ENCODE measurements at regions not wholly inside any gene's neighbourhood (a gene's known extent, or its start where the extent isn't known, plus 50 kb on each side); places are given as distances from the start of the nearest gene placed in this dataset.

DNA sequence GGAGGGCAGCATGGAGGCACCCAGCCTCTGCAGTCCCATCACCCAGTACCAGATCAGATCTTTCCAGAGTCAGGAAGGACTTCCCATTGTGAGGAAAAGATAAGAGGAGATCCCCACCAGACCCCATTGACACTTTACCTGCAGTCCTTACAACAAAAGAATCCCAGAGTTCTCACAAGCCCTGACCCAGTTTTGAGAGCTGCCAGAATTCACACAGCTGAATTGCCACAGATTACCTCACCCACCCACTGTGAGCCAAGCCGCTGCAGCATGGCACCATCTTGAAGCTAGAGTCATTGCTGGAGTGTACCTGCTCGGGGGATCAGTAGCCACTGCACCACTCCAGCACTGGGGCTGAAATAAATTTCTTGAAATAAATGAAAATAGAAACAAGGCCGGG, 91.8 kb upstream of the UBASH3B start:
- Histone ChIP-seq H3K23ac (ENCODE audit: low read depth, low read length) (no peak overlapping the region), H3K79me1 (ENCODE audit: low read depth in 1 of 2, low read length in 2 of 2) (no peaks in the 10 kb centered on the region), H3K4me1 (ENCODE audit: control insufficient read depth, insufficient read depth, low read length) (no peaks in the 10 kb centered on the region), H2AK5ac (ENCODE audit: low read depth, low read length) (no peak overlapping the region), H2BK120ac (ENCODE audit: low read depth, low read length) (no peak overlapping the region), H3K14ac (replicated peaks; ENCODE audit: low read depth, low read length) (no peak overlapping the region), H3K18ac (ENCODE audit: low read depth, low read length) (no peak overlapping the region), H2AK9ac (replicated peaks; ENCODE audit: low read depth, low read length, poor library complexity) (no peak overlapping the region), H3K4me2 (ENCODE audit: low read depth, low read length) (no peak overlapping the region), H3K27me3 (ENCODE audit: control insufficient read depth, insufficient read depth, low read length) (peaks cover 6% of the 10 kb centered on the region), H3K9me1 (ENCODE audit: insufficient read depth, low read length) (no peaks in the 10 kb centered on the region), H2BK5ac (ENCODE audit: low read depth, low read length, poor library complexity, severe bottlenecking) (no peak overlapping the region), H3K4me3 (ENCODE audit: insufficient read depth, low read depth, low read length) (no peak overlapping the region), H4K20me1 (ENCODE audit: insufficient read depth, low read length) (no peaks in the 10 kb centered on the region), H4K5ac (ENCODE audit: low read depth, low read length) (no peak overlapping the region), H3K9me3 (ENCODE audit: control insufficient read depth, insufficient read depth, low read length) (no peaks in the 10 kb centered on the region), H3K9ac (ENCODE audit: low read depth, low read length) (no peak overlapping the region), H3K56ac (ENCODE audit: extremely low read depth, insufficient read depth, low read length) (no peak overlapping the region), H4K91ac (ENCODE audit: insufficient read depth, low read depth, low read length) (no peak overlapping the region), H3K4ac (ENCODE audit: low read depth, low read length) (no peak overlapping the region), H3K36me3 (ENCODE audit: control insufficient read depth, insufficient read depth, low read length) (no peaks in the 10 kb centered on the region), H2BK15ac (ENCODE audit: low read depth, low read length) (no peak overlapping the region), H2BK20ac (ENCODE audit: low read depth, low read length) (no peak overlapping the region), H3K27ac (ENCODE audit: insufficient read depth, low read length) (no peak overlapping the region), H2AFZ (replicated peaks; ENCODE audit: low read length, poor library complexity) (no peak overlapping the region), H4K8ac (ENCODE audit: low read depth in 2 of 2, low read length in 2 of 2) (no peak overlapping the region)
- ChIA-PET POLR2A (ENCODE audit: unreplicated experiment) (no interaction called here), CTCF (no interaction called here)
- dilution Hi-C loops (cut with HindIII; ENCODE audit: low sequenced_read_pairs, unreplicated experiment) (no loop called here), intact Hi-C loops (cut with micrococcal nuclease) (no loop called here), in situ Hi-C loops (cut with MboI; ENCODE audit: low sequenced_read_pairs) (no loop called here)
- ATAC-seq (ENCODE audit: low read depth) (no peak), DNase-seq (no peak)
- no TSS peak for BruUV-seq (replicated peaks)
- TF ChIP-seq RCOR1 (IDR thresholded peaks at IDR 0.05; ENCODE audit: insufficient replicate concordance, low read length) (no peak), CEBPB (IDR thresholded peaks at IDR 0.05; ENCODE audit: low read depth, low read length) (no peak), MAFK (IDR thresholded peaks at IDR 0.05; ENCODE audit: low read depth, low read length) (no peak), SMC3 (IDR thresholded peaks at IDR 0.05; ENCODE audit: low read depth, low read length) (no peak), NFE2L2 (IDR thresholded peaks at IDR 0.05; ENCODE audit: low read depth, low read length) (no peak), RFX5 (IDR thresholded peaks at IDR 0.05; ENCODE audit: low read depth, low read length) (no peak), FOS (IDR thresholded peaks at IDR 0.05; ENCODE audit: low read depth, low read length) (no peak), MAZ (IDR thresholded peaks at IDR 0.05; ENCODE audit: borderline replicate concordance, low read depth, low read length) (no peak)
- no CpG with 5 or more reads among the region's 3 CpGs for WGBS, 2 experiments (ENCODE audit: extremely low coverage in 2 of 2, insufficient read length in 1 of 2)
